H9 (cell line): ENCODE measurements at regions not wholly inside any gene's neighbourhood (a gene's known extent, or its start where the extent isn't known, plus 50 kb on each side); places are given as distances from the start of the nearest gene placed in this dataset.
A peak's percentile ranks its signal among the peaks of the same experiment; 100 is the strongest.

Experiments
- DNase-seq: peaks from one replicate; pipeline ENCODE4 v3.0.0-alpha.2; 2017
- H2AFZ ChIP-seq: one replicate; pipeline ENCODE4 v1.6.1; 2013; ENCODE audit warnings: mild to moderate bottlenecking, low read length, control low read depth, moderate library complexity
- H2AK5ac ChIP-seq: 2 replicates; pipeline ENCODE4 v1.6.1; 2013; ENCODE audit warnings: low read length, control low read depth, mixed read lengths; ENCODE audit not compliant: insufficient read length
- H2BK120ac ChIP-seq: one replicate; pipeline ENCODE4 v1.6.1; 2013; ENCODE audit warnings: low read depth, mild to moderate bottlenecking, low read length, control low read depth, inconsistent platforms; ENCODE audit not compliant: poor library complexity, severe bottlenecking
- H2BK12ac ChIP-seq: 2 replicates; pipeline ENCODE4 v1.6.1; 2013; ENCODE audit warnings: low read length, control low read depth, mixed read lengths, low read depth; ENCODE audit not compliant: insufficient read length
- H2BK15ac ChIP-seq: 2 replicates; pipeline ENCODE4 v1.6.1; 2013; ENCODE audit warnings: low read depth, low read length, control low read depth
- H2BK20ac ChIP-seq: one replicate; pipeline ENCODE4 v1.6.1; 2013; ENCODE audit warnings: low read depth, mild to moderate bottlenecking, low read length, control low read depth, inconsistent platforms; ENCODE audit not compliant: poor library complexity, severe bottlenecking
- H2BK5ac ChIP-seq: 2 replicates; pipeline ENCODE4 v1.6.1; 2013; ENCODE audit warnings: low read length, control low read depth, mixed read lengths; ENCODE audit not compliant: insufficient read length
- H3K14ac ChIP-seq: 2 replicates; pipeline ENCODE4 v1.6.1; 2013; ENCODE audit warnings: low read length, control low read depth; ENCODE audit not compliant: insufficient read depth
- H3K18ac ChIP-seq: 2 replicates; pipeline ENCODE4 v1.6.1; 2013; ENCODE audit warnings: low read depth, mild to moderate bottlenecking, mixed read lengths, low read length, control low read depth; ENCODE audit not compliant: insufficient read length
- H3K23ac ChIP-seq: 2 replicates; pipeline ENCODE4 v1.6.1; 2013; ENCODE audit warnings: low read length, control low read depth, mixed read lengths, low read depth; ENCODE audit not compliant: insufficient read length
- H3K23me2 ChIP-seq: 2 replicates; pipeline ENCODE4 v1.6.1; 2013; ENCODE audit warnings: low read depth, mild to moderate bottlenecking, mixed read lengths, low read length, control low read depth; ENCODE audit not compliant: insufficient read length, poor library complexity, severe bottlenecking
- H3K27ac ChIP-seq: 2 replicates; pipeline ENCODE4 v1.5.1; 2013; ENCODE audit warnings: low read length, control low read depth, mixed read lengths, low read depth; ENCODE audit not compliant: insufficient read length
- H3K27me3 ChIP-seq: 2 replicates; pipeline ENCODE4 v1.6.1; 2013; ENCODE audit warnings: low read length, control low read depth, inconsistent platforms; ENCODE audit not compliant: insufficient read depth
- H3K4ac ChIP-seq: 2 replicates; pipeline ENCODE4 v1.6.1; 2013; ENCODE audit warnings: low read depth, mild to moderate bottlenecking, control low read depth, inconsistent platforms, low read length, moderate library complexity
- H3K4me1 ChIP-seq: 2 replicates; pipeline ENCODE4 v1.6.1; 2013; ENCODE audit warnings: low read length, control low read depth, inconsistent platforms; ENCODE audit not compliant: insufficient read depth
- H3K4me2 ChIP-seq: 2 replicates; pipeline ENCODE4 v1.6.1; 2013; ENCODE audit warnings: low read length, control low read depth, mixed read lengths; ENCODE audit not compliant: insufficient read length, insufficient read depth
- H3K56ac ChIP-seq: 2 replicates; pipeline ENCODE4 v1.6.1; 2013; ENCODE audit warnings: low read depth, mild to moderate bottlenecking, mixed read lengths, low read length, control low read depth; ENCODE audit not compliant: insufficient read length
- H3K79me1 ChIP-seq: 2 replicates; pipeline ENCODE4 v1.6.1; 2013; ENCODE audit warnings: low read depth, mild to moderate bottlenecking, moderate library complexity, low read length, control low read depth, inconsistent platforms; ENCODE audit not compliant: insufficient read depth, poor library complexity, severe bottlenecking
- H3K79me2 ChIP-seq: 2 replicates; pipeline ENCODE4 v1.6.1; 2013; ENCODE audit warnings: low read length, control low read depth, inconsistent platforms; ENCODE audit not compliant: insufficient read depth
- H3K9ac ChIP-seq: 2 replicates; pipeline ENCODE4 v1.6.1; 2013; ENCODE audit warnings: low read length, control low read depth, mixed read lengths; ENCODE audit not compliant: insufficient read length; ENCODE audit errors: extremely low read depth
- H3K9me3 ChIP-seq: one replicate; pipeline ENCODE4 v1.6.1; 2013; ENCODE audit warnings: low read depth, low read length, inconsistent platforms; ENCODE audit not compliant: control insufficient read depth
- H3T11ph ChIP-seq: one replicate; pipeline ENCODE4 v1.6.1; 2013; ENCODE audit warnings: mild to moderate bottlenecking, low read length, control low read depth, inconsistent platforms
- H4K20me1 ChIP-seq: one replicate; pipeline ENCODE4 v1.6.1; 2013; ENCODE audit not compliant: control insufficient read depth, insufficient read length, insufficient read depth
- H4K5ac ChIP-seq: 2 replicates; pipeline ENCODE4 v1.6.1; 2013; ENCODE audit warnings: low read depth, mild to moderate bottlenecking, mixed read lengths, low read length, control low read depth; ENCODE audit not compliant: insufficient read length
- H4K8ac ChIP-seq: replicated peaks from 2 replicates; pipeline ENCODE4 v1.6.1; 2013; ENCODE audit warnings: low read length, control low read depth, mixed read lengths, low read depth; ENCODE audit not compliant: insufficient read length
- H4K91ac ChIP-seq: 2 replicates; pipeline ENCODE4 v1.6.1; 2013; ENCODE audit warnings: low read depth, mild to moderate bottlenecking, moderate library complexity, mixed read lengths, low read length, control low read depth; ENCODE audit not compliant: insufficient read length
- H3K27ac Mint-ChIP-seq, 3 experiments: 2 replicates in 2 of 3; 3 replicates in 1 of 3; pipeline ENCODE4 v1.8.0; 2020 to 2021; ENCODE audit warnings: mixed read lengths in 3 of 3, mild to moderate bottlenecking in 1 of 3, moderate library complexity in 1 of 3
- H3K27me3 Mint-ChIP-seq: 2 replicates; pipeline ENCODE4 v1.8.0; 2021; ENCODE audit warnings: low read depth, mild to moderate bottlenecking, moderate library complexity, mixed read lengths
- H3K36me3 Mint-ChIP-seq, 3 experiments: 2 replicates in 2 of 3; 3 replicates in 1 of 3; pipeline ENCODE4 v1.8.0; 2020 to 2021; ENCODE audit warnings: low read depth in 3 of 3, mixed read lengths in 3 of 3; ENCODE audit not compliant: insufficient read depth in 1 of 3
- H3K4me1 Mint-ChIP-seq, 2 experiments: 2 replicates each; pipeline ENCODE4 v1.8.0; 2020; ENCODE audit warnings: mixed read lengths in 2 of 2
- H3K4me3 Mint-ChIP-seq, 2 experiments: 2 replicates in 1 of 2; 3 replicates in 1 of 2; pipeline ENCODE4 v1.8.0; 2020 to 2021; ENCODE audit warnings: mild to moderate bottlenecking in 2 of 2, mixed read lengths in 2 of 2, moderate library complexity in 1 of 2
- H3K9me3 Mint-ChIP-seq, 2 experiments: 2 replicates in 1 of 2; 3 replicates in 1 of 2; pipeline ENCODE4 v1.8.0; 2020; ENCODE audit warnings: mild to moderate bottlenecking in 2 of 2, mixed read lengths in 2 of 2, moderate library complexity in 1 of 2
- WGBS: extraction: QIAGEN DNeasy Blood & Tissue Kit; methylation state at CpG from one replicate; pipeline ENCODE4 v1.1.7; 2013; ENCODE audit warnings: missing lambda C conversion rate, low lambda C conversion rate, mixed read lengths; ENCODE audit not compliant: insufficient read length; ENCODE audit errors: extremely low coverage; 5-methylcytosine and 5-hydroxymethylcytosine counted together
- TF ChIP-seq, protein P1 (sequence below): fragments of 200-600 bp; sonication (generic); conservative IDR thresholded peaks from 3 replicates; pipeline ENCODE4 v1.8.0; 2021; ENCODE audit warnings: antibody characterized with exemption, mild to moderate bottlenecking

DNA sequence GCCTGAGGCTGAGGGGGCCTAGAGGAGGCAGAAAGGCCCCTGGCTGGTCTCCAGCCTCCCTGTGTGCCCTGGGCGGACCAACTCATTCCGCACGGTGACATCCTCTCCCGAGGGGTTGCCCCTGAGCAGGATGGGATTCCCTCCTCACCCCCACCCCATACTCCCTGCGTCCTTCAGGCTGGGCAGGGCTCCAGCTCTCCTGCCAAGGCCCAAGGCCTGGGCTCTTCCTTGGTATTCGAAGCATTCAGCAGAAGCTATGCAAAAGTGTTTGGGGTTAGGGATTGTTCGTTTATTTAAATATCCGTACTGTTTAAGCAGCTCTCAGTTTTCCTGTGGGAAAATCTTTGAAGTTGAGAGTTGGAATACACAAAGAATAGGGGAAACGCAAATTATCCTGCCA is 113.1 kb upstream of the RAB12 start:
- Histone ChIP-seq H3K79me2 (no peaks in the 10 kb centered on the region), H3K4me2 (no peak overlapping the region), H3K9me3 (no peaks in the 10 kb centered on the region), H3K23ac (no peak overlapping the region), H3K23me2 (no peaks in the 10 kb centered on the region), H2BK15ac (no peak overlapping the region), H4K8ac (no peak overlapping the region), H3T11ph (no peak overlapping the region), H2BK20ac (no peak overlapping the region), H3K4me1 (no peaks in the 10 kb centered on the region), H3K79me1 (no peaks in the 10 kb centered on the region), H3K9ac (no peak overlapping the region), H4K20me1 (no peaks in the 10 kb centered on the region), H3K56ac (no peak overlapping the region), H4K91ac (no peak overlapping the region), H2BK5ac (no peak overlapping the region), H2AFZ (no peak overlapping the region), H3K18ac (no peak overlapping the region), H3K27ac (no peak overlapping the region), H3K14ac (no peak overlapping the region), H2AK5ac (no peak overlapping the region), H3K4ac (no peak overlapping the region), H4K5ac (no peak overlapping the region), H2BK120ac (no peak overlapping the region), H3K27me3 (no peaks in the 10 kb centered on the region), H2BK12ac (no peak overlapping the region)
- WGBS: no CpG with 5 or more reads among the region's 9 CpGs
- Mint-ChIP-seq H3K4me1 (peaks cover 5 to 9% of the 10 kb centered on the region in 2 experiments), H3K9me3 (peaks cover 5 to 6% of the 10 kb centered on the region in 2 experiments; a peak in 3 of 5 replicates), H3K27ac (no peak overlapping the region), H3K27me3 (peaks cover 9% of the 10 kb centered on the region), H3K36me3 (peaks cover 0 to 5% (median 0%) of the 10 kb centered on the region in 3 experiments; a peak in 2 of 7 replicates), H3K4me3 (no peak overlapping the region)
- TF ChIP-seq, protein P1, sequence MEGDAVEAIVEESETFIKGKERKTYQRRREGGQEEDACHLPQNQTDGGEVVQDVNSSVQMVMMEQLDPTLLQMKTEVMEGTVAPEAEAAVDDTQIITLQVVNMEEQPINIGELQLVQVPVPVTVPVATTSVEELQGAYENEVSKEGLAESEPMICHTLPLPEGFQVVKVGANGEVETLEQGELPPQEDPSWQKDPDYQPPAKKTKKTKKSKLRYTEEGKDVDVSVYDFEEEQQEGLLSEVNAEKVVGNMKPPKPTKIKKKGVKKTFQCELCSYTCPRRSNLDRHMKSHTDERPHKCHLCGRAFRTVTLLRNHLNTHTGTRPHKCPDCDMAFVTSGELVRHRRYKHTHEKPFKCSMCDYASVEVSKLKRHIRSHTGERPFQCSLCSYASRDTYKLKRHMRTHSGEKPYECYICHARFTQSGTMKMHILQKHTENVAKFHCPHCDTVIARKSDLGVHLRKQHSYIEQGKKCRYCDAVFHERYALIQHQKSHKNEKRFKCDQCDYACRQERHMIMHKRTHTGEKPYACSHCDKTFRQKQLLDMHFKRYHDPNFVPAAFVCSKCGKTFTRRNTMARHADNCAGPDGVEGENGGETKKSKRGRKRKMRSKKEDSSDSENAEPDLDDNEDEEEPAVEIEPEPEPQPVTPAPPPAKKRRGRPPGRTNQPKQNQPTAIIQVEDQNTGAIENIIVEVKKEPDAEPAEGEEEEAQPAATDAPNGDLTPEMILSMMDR: no peak
- DNase-seq: peak; percentile 45
